Glomerular endothelial cell (primary cell): ENCODE measurements at regions not wholly inside any gene's neighbourhood (a gene's known extent, or its start where the extent isn't known, plus 50 kb on each side); places are given as distances from the start of the nearest gene placed in this dataset.

Experiments used
- DNase-seq: peaks from one replicate; pipeline ENCODE4 v3.0.0-alpha.2; 2011; ENCODE audit warnings: low read depth, low spot score; ENCODE audit errors: extremely low read depth

DNA sequence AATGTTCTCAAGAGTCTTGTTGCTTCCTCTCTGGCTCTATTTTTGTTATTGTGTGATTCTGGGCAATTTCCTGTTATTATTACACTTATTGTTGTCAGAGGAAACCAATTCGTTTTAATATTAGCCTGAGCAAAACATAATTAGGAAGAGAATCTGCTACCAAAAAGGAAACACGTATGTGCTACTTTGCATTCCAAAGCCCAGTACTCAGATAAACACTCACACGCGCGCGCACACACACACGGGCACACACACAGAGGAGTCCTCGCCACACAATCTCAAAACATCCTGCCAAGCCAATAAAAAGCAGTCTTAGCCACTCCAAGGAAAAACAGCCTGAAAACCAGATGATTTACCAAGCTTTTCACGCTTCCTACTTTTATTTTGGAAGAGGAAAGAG is 400.7 kb downstream of the NUAK1 start:
- peak; percentile 93 for DNase-seq

DNA sequence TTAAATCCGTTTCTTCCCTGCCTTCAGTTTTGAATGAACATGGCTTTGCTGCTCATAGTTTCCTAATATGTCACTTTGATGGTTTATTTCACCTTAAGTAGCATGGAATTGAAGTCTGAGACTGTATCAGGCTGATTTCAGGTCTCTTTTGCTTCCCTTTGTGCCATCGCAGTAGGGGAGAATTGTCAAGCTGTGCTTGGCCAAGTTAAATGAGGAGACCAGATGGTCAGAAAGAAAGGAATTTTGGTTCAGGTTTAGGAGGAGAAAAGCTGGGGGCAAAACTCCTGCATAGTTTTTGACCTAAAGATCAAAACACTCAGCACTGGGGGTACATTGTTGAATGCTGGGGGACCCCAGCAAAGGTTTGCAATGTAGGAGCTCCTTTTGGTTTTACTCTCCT is 398.4 kb downstream of the NUAK1 start:
- no peak for DNase-seq

GRCh38 chr12:105740970-105741725 is 397.6 kb downstream of the NUAK1 start:
- no peak for DNase-seq

DNA sequence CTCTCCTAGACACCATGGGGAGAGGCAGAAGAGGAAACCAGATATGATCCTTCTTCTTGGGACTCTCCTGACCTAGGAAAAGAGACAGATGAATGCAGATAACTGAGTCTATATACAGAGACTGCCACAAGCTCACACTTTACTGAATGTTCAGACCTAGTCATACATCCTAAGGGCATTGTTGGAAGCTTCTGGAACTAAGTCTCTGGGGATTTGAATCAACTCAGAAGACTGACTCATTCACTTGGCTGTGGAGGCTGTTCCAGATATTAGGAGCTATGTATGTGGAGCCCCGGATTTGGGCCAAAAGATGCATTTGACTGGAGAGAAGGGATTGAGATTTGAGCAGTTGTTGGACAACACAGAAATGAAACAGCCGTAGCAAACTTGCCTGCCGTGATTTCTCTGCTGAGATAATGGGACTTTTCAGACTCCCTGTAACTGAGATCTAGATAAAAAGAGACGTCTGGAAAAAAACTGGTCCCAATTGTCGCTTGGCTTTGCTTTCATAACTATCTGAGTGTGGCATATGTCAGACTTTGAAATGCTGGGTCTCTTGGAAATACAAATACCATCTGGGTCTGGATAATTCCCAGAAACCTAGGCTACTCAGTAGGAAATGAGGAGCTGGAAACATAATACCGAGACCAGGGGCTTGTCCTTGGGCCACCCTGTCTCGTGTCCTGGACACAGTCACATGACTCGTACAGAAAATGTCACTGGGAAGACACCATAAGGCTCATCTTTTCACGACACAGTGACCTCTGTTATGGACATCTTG is 396.8 kb downstream of the NUAK1 start:
- no peak for DNase-seq

DNA sequence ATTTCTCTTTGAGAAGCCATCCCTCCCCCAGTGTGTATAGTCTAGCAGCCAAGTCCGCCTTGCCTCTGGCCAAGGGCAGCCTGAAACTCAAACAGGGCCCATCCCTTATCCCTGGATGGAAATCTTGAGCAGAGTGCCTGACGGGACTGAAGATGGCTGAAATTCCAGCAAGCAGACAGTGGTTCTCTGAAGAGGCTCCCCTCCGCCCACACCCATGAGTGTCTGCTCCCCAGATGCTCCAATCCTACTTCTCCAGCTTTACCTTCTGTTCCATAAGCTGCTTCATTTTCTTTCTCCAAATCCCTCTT is 396.2 kb downstream of the NUAK1 start:
- DNase-seq: no peak

DNA sequence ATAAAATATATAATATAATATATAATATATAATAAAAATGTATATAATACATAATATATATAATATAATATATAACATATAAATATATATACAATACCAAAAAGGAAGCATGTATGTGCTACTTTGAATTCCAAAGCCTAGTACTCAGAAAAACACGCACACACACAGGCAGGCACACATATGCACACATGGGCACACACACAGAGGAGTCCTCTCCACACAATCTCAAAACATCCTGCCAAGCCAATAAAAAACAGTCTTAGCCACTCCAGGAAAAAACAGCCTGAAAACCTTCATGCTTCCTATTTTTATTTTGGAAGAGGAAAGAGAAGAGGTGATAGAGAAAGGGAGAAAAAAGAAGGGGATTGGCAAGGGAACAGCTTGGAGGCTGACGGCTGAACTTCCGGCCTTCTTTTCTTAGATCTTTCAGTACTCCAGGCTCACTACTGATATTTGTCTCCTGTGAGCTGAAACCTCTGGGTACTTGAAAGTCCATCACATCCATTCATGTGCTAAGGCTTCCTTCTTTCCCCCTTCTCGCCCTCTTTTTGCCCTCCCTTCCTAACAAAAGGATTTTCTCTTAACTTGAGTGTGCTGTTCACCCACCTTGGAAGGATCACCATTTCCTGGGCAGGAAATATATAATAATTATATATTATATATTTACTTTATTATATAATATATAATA is 394.2 kb downstream of the NUAK1 start:
- no peak for DNase-seq

GRCh38 chr12:105745811-105746210 is 392.9 kb downstream of the NUAK1 start:
- DNase-seq: no peak

DNA sequence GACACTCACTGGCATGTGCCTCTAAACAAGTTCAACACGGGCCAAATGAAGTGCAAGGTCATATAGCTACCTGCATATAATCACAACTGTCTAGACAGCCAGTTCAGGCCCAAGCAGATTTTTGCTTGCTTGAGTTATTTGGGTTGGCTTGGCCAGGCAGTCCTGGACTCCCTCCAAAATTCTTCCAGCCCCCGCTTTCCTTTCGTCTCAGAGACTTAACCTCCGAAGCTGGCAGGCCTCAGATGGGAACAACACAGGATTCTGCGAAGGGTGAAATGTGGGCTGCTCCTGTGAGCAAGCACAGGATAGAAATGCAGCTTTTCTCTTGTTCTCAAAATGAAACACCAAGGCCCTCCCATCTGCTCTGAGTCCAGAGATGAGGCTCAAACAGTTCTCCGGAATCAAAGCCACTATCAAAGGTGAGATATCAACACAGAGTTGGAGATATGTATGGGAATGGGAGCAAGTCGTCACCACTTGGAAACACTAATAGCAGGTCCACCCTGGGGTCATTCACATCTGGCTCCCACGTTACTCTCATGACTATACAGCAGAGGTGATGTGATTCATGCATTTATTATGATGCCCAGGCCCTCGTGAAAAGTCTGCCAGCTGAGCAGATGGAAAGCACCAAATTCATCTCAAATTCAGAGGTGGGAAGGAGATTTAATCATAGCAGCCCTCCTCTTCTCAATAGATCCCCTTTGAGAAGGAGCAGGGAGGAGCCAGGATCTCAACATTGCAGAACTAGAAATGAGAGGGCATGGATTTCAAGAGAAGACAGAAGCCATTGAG is 389.8 kb downstream of the NUAK1 start:
- no peak for DNase-seq

- no peak for DNase-seq
Observed at GRCh38 chr12:105750096-105750495, 388.7 kb downstream of the NUAK1 start.

GRCh38 chr12:105754313-105754712 is 384.4 kb downstream of the NUAK1 start:
- DNase-seq: no peak

DNA sequence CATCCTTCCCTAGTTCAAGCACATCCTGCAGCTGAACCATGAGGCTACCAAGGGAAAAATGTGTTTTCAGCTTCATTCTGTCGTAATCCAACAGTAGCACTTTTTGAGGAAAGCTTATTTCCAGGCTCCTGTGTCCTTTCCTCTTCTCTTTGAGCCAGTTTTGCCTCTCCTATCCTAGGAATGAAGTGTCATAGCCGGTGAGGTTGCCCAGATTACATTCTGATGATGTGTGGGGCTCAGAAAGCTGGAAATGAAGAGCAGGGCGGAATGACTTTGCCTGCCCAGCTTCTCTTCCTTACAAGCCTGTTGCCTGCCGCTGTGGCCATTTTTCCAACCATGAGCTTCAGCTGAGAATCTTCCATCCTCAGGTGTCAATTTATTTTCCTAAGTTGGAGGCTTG is 381.8 kb downstream of the NUAK1 start:
- no peak for DNase-seq

- DNase-seq: no peak
Observed at GRCh38 chr12:105759149-105759548, 379.6 kb downstream of the NUAK1 start.

DNA sequence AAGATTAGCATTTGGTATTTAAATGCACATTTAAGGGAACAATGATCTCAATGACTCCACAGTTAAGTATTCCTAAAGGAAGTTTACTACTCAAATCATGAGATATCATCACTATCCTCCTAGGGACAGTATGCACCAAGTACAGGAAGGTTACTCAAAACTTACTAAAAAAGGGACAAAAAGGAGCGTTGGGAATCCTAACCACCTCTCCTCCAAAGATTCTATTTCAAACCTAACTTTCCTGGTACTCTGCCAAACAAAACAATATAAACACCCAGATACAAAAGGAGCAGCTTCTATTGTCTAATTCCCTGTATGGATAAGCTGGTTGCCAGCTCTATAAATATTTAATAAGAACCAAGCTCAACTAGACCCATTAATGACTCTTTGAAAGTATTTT is 377.7 kb downstream of the NUAK1 start:
- DNase-seq: no peak

DNA sequence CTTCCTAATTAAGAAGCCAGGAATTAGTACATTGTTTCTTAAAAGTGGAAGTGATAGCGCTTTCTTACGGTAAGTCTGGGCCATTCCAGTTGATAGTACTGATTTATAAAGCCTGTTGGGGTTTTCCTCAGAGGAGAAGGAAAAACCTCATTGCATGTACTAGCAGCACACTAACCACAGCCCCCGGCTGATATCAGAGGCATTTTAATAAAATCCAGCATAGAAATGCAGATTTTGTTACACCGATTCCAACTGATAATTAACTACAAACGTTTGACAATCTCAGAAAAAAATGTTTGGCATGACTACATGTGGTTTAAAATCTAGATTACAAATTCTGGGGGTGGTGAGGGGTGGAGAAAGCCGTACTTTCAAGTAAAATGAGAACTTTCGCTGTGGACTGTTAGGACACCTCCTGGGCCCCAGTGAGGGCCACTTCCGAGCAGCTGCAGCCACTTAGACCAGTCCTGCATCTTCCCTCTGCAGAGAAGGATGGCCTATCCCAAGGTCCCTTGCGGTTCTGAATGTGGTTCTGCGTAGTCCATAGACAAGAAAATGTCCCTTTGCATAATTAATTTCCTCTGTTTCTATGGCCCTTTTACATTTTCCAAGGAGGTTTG is 374.4 kb downstream of the NUAK1 start:
- no peak for DNase-seq

- no peak for DNase-seq
Observed at GRCh38 chr12:105765053-105766014, 373.4 kb downstream of the NUAK1 start.

DNA sequence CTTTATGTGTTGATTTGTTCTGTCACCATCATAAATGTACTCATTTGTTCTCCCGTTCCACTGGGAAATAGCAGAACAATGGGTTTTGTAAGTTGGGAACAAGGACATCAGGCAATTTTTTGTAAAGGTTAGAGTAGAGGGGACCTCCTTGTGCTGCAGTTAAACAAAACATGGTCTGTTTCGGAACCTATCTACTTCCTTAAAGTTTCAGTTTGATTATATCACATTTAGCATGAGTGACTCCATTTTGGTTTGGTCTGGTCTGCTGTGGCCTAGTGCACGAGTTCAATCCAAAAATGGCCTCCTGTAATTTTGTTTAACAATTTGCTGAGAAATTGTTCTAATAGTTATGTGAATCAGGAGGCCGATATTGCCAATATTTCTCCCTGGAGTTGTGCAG is 372.7 kb downstream of the NUAK1 start:
- DNase-seq: no peak

DNA sequence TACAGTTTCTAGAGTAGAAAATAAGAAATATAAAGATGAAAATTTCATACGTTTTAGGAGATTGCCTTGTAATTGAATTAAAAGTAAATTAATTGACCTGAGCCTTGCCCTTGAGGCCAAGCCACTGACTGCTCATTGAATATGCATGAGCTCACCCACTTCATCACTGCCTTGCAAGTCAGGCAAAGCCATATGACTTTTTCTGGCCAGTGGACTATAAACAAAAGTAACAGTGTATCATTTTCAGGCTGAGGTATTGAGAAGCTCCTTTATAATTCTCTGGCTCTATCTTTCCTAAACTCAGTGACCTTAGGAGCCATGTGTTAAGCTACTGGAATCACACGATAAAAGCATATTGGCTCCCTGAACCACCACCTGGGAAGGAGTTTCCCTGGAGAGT is 369.3 kb downstream of the NUAK1 start:
- no peak for DNase-seq

DNA sequence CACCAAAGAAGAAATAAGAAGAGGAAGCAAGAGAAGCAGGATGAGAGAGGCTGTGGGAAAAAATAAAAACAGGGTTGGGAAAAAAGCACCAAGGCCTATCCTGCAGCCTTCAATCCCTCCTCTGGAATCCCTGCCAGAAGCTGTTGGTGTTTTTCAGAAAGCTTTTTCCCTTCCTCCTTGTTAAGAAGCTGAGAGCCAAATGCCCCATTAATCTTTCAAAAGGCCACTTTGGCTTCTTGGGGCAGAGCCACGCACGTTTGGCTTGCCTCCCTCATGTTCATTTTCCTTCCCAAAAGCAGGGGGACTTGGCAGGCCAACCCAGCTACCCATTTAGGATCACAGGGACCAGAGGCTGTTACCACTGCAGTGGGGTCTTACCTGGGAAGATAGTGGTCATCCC is 365.3 kb downstream of the NUAK1 start:
- DNase-seq: no peak

GRCh38 chr12:105774037-105774436 is 364.7 kb downstream of the NUAK1 start:
- DNase-seq: no peak

DNA sequence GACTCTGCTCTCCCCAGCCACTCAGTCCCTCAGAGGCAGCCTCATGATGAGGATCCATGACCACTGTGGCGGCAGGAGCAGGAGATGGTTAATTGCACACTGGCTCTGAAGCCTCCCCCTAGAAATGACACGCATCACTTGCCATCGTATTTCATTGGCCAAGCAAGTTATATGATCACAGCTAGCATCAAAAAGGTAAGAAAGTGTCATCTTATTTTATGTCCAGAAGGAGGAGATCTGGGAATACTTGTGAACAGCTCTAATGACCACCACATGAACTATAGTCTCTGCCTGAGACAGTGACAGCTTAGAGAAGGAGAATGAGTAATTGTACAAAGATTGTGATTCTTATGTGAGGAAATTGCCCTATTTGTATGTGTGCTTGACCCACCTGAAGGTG is 363.4 kb downstream of the NUAK1 start:
- no peak for DNase-seq
